Spinal cord (tissue), 9 donors: ENCODE measurements at regions not wholly inside any gene's neighbourhood (a gene's known extent, or its start where the extent isn't known, plus 50 kb on each side); places are given as distances from the start of the nearest gene placed in this dataset.
A peak's percentile ranks its signal among the peaks of the same experiment; 100 is the strongest.

Source experiments
- DNase-seq, 6 donors: peaks; one replicate each; pipeline versions ENCODE4 v3.0.0 to v3.0.0-alpha.2; 2013 to 2015; ENCODE audit warnings: low spot score in 6 of 6, low read depth in 4 of 6
- H3K27ac ChIP-seq: one replicate; pipeline ENCODE4 v1.5.1; 2013; ENCODE audit warnings: low read depth, low read length, control low read depth
- H3K27me3 ChIP-seq: one replicate; pipeline ENCODE4 v1.6.1; 2013; ENCODE audit warnings: low read length; ENCODE audit not compliant: control insufficient read depth, insufficient read depth
- H3K36me3 ChIP-seq: one replicate; pipeline ENCODE4 v1.6.1; 2013; ENCODE audit warnings: low read length; ENCODE audit not compliant: control insufficient read depth, insufficient read depth
- H3K4me1 ChIP-seq: one replicate; pipeline ENCODE4 v1.6.1; 2013; ENCODE audit warnings: low read length; ENCODE audit not compliant: control insufficient read depth, insufficient read depth
- H3K4me3 ChIP-seq: one replicate; pipeline ENCODE4 v1.5.1; 2013; ENCODE audit warnings: low read depth, low read length, control low read depth
- H3K9me3 ChIP-seq: one replicate; pipeline ENCODE4 v1.6.1; 2013; ENCODE audit warnings: low read length; ENCODE audit not compliant: control insufficient read depth, insufficient read depth
- WGBS: methylation state at CpG from one replicate; pipeline ENCODE4 v1.1.5; 2013; ENCODE audit warnings: missing lambda C conversion rate; ENCODE audit not compliant: insufficient coverage; 5-methylcytosine and 5-hydroxymethylcytosine counted together
- donor health status: healthy.

GRCh38 chr4:134585972-134586371 is 384.4 kb upstream of the PABPC4L start:
- H3K27me3 ChIP-seq: no peaks in the 10 kb centered on the region
- no peak for DNase-seq
- H3K4me3 ChIP-seq: no peak overlapping the region
- H3K36me3 ChIP-seq: no peaks in the 10 kb centered on the region
- WGBS: 69% methylated on average over 5 of the region's 5 CpGs
- H3K9me3 ChIP-seq: no peaks in the 10 kb centered on the region
- no peaks in the 10 kb centered on the region for H3K4me1 ChIP-seq
- no peak overlapping the region for H3K27ac ChIP-seq

GRCh38 chr4:134567461-134567860 is 365.9 kb upstream of the PABPC4L start:
- H3K9me3 ChIP-seq: no peaks in the 10 kb centered on the region
- H3K27me3 ChIP-seq: no peaks in the 10 kb centered on the region
- no CpG with 5 or more reads among the region's 1 CpG for WGBS
- no peaks in the 10 kb centered on the region for H3K4me1 ChIP-seq
- H3K27ac ChIP-seq: no peak overlapping the region
- no peak for DNase-seq
- no peaks in the 10 kb centered on the region for H3K36me3 ChIP-seq
- H3K4me3 ChIP-seq: no peak overlapping the region

- no peaks in the 10 kb centered on the region for H3K27me3 ChIP-seq
- DNase-seq: no peak
- H3K4me1 ChIP-seq: no peaks in the 10 kb centered on the region
Observed at GRCh38 chr4:134560728-134561127, 359.1 kb upstream of the PABPC4L start.

GRCh38 chr4:134552063-134552462 is 350.5 kb upstream of the PABPC4L start:
- no peak for DNase-seq
- H3K4me3 ChIP-seq: no peak overlapping the region
- no peak overlapping the region for H3K27ac ChIP-seq
- H3K27me3 ChIP-seq: no peaks in the 10 kb centered on the region
- peaks cover 2% of the 10 kb centered on the region for H3K9me3 ChIP-seq
- H3K4me1 ChIP-seq: no peaks in the 10 kb centered on the region
- 56% methylated on average over 1 of the region's 1 CpG for WGBS
- no peaks in the 10 kb centered on the region for H3K36me3 ChIP-seq

More at GRCh38 chr4:134560728-134561127, 359.1 kb upstream of the PABPC4L start:
- Histone ChIP-seq H3K27ac (no peak overlapping the region), H3K9me3 (no peaks in the 10 kb centered on the region), H3K36me3 (no peaks in the 10 kb centered on the region), H3K4me3 (no peak overlapping the region)
- no CpG with 5 or more reads among the region's 3 CpGs for whole genome bisulfite sequencing

GRCh38 chr4:134551348-134551747 is 349.8 kb upstream of the PABPC4L start:
- WGBS: no CpG with 5 or more reads among the region's 2 CpGs
- Histone ChIP-seq H3K36me3 (no peaks in the 10 kb centered on the region), H3K9me3 (peaks cover 3% of the 10 kb centered on the region), H3K27ac (no peak overlapping the region), H3K27me3 (no peaks in the 10 kb centered on the region), H3K4me3 (no peak overlapping the region), H3K4me1 (no peaks in the 10 kb centered on the region)
- DNase-seq: no peak

- H3K27me3 ChIP-seq: no peaks in the 10 kb centered on the region
- no peak for DNase-seq
- H3K4me1 ChIP-seq: no peaks in the 10 kb centered on the region
- H3K4me3 ChIP-seq: no peak overlapping the region
- H3K9me3 ChIP-seq: peaks cover 3% of the 10 kb centered on the region
- no peak overlapping the region for H3K27ac ChIP-seq
- H3K36me3 ChIP-seq: no peaks in the 10 kb centered on the region
Observed at GRCh38 chr4:134548052-134548628, 346.6 kb upstream of the PABPC4L start.

GRCh38 chr4:134546279-134546678 is 344.7 kb upstream of the PABPC4L start:
- no peak overlapping the region for H3K27ac ChIP-seq
- H3K9me3 ChIP-seq: peaks cover 3% of the 10 kb centered on the region
- DNase-seq: no peak
- H3K4me1 ChIP-seq: no peaks in the 10 kb centered on the region
- H3K36me3 ChIP-seq: no peaks in the 10 kb centered on the region
- WGBS: 97% methylated on average over 11 of the region's 15 CpGs
- H3K27me3 ChIP-seq: no peaks in the 10 kb centered on the region
- no peak overlapping the region for H3K4me3 ChIP-seq

- no CpG with 5 or more reads among the region's 2 CpGs for WGBS
- Histone ChIP-seq H3K4me3 (no peak overlapping the region), H3K27ac (no peak overlapping the region), H3K4me1 (no peaks in the 10 kb centered on the region), H3K36me3 (no peaks in the 10 kb centered on the region), H3K27me3 (no peaks in the 10 kb centered on the region), H3K9me3 (peaks cover 3% of the 10 kb centered on the region)
- peak in 3 of 6 donors; percentile 7 to 24 (median 15) for DNase-seq
Observed at GRCh38 chr4:134544303-134544770, 342.7 kb upstream of the PABPC4L start.

- no peak overlapping the region for H3K27ac ChIP-seq
Observed at GRCh38 chr4:134540588-134540987, 339.0 kb upstream of the PABPC4L start.

GRCh38 chr4:134539729-134540231 is 338.2 kb upstream of the PABPC4L start:
- no peaks in the 10 kb centered on the region for H3K36me3 ChIP-seq
- no CpG with 5 or more reads among the region's 1 CpG for WGBS
- no peak overlapping the region for H3K27ac ChIP-seq
- no peak overlapping the region for H3K4me3 ChIP-seq
- no peaks in the 10 kb centered on the region for H3K4me1 ChIP-seq
- DNase-seq: no peak
- H3K27me3 ChIP-seq: no peaks in the 10 kb centered on the region
- no peaks in the 10 kb centered on the region for H3K9me3 ChIP-seq

More at GRCh38 chr4:134540588-134540987, 339.0 kb upstream of the PABPC4L start:
- DNase-seq: no peak
- no peaks in the 10 kb centered on the region for H3K4me1 ChIP-seq
- H3K27me3 ChIP-seq: no peaks in the 10 kb centered on the region
- H3K4me3 ChIP-seq: no peak overlapping the region
- no peaks in the 10 kb centered on the region for H3K9me3 ChIP-seq
- no CpG with 5 or more reads among the region's 2 CpGs for WGBS
- H3K36me3 ChIP-seq: no peaks in the 10 kb centered on the region
